ENCODE measurements at regions not wholly inside any gene's neighbourhood (a gene's known extent, or its start where the extent isn't known, plus 50 kb on each side); places are given as distances from the start of the nearest gene placed in this dataset.
"Not testable (repeated sequence)": the region's sequence is repeated elsewhere in the genome, so short reads cannot be mapped to it uniquely, and the experiment has no call there.

DNA sequence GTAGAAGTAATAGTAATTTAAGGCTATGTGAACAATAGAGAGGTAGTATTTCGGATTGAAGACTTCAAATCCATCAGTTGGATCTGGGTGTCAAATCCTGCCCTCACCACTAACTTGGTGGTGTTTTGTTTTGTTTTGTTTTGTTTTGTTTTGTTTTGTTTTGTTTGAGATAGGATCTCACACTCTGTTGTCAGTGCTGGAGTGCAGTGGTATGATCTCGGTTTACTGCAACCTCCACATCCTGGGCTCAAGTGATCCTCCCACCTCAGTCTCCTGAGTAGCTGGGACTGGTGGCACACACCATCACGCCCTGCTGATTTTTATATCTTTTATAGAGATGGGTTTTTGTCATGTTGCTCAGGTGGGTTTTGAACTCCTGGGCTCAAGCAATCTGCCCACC, 129.4 kb upstream of the ZNF217 start:
- no peak for DNase-seq (ENCODE audit: low read depth)
- no peak overlapping the region for H3K4me3 ChIP-seq (ENCODE audit: low read depth, low read length)
- TF ChIP-seq, protein P1, sequence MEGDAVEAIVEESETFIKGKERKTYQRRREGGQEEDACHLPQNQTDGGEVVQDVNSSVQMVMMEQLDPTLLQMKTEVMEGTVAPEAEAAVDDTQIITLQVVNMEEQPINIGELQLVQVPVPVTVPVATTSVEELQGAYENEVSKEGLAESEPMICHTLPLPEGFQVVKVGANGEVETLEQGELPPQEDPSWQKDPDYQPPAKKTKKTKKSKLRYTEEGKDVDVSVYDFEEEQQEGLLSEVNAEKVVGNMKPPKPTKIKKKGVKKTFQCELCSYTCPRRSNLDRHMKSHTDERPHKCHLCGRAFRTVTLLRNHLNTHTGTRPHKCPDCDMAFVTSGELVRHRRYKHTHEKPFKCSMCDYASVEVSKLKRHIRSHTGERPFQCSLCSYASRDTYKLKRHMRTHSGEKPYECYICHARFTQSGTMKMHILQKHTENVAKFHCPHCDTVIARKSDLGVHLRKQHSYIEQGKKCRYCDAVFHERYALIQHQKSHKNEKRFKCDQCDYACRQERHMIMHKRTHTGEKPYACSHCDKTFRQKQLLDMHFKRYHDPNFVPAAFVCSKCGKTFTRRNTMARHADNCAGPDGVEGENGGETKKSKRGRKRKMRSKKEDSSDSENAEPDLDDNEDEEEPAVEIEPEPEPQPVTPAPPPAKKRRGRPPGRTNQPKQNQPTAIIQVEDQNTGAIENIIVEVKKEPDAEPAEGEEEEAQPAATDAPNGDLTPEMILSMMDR (IDR thresholded peaks at IDR 0.05; ENCODE audit: insufficient read depth, low read depth, low read length, missing control alignments): no peak

DNA sequence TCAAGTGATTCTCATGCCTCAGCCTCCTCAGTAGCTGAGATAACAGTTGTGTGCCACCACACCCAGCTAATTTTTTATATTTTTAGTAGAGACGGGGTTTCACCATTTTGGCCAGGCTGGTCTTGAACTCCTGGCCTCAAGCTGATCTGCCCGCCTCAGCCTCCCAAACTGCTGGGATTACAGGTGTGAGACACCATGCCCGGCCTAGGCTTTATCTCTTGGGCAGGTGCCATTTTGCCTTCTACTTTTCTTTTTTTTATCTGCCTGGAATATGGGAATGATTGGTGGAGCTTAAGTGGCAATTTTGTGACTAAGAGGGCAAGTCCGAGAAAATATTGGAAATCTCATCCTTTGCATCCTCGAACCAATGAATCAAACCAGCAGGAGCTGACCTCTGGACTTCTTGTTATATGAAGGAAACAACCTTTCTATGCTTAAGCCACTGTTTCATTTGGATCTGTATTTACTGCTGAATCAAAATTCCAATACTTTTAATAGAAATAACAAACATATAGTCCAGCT, 128.9 kb upstream of the ZNF217 start:
- TF ChIP-seq, protein P1 (IDR thresholded peaks at IDR 0.05; ENCODE audit: insufficient read depth, low read depth, low read length, missing control alignments): no peak
- no peak for DNase-seq (ENCODE audit: low read depth)

DNA sequence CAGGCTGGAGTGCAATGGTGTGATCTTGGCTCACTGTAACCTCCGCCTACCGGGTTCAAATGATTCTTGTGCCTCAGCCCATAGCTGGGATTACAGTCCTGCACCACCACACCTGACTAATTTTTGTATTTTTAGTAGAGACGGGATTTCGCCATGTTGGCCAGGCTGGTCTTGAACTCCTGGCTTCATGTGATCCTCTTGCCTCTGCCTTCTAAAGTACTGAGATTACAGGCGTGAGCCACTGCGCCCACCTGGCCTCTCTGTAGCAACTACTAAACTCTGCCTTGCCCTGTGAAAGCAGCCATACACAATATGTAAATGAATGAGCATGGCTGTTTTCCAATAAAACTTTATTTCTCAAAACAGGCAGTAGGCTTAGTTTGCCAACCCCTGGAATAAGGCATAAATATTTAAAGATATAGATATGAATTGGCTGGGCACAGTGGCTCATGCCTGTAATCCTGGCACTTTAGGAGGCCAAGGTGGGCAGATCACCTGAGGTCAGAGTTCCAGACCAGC, 127.9 kb upstream of the ZNF217 start:
- H3K4me3 ChIP-seq (ENCODE audit: low read depth, low read length): not testable (repeated sequence)

More for the DNA sequence above, 128.9 kb upstream of the ZNF217 start:
- no peak overlapping the region for H3K4me3 ChIP-seq (ENCODE audit: low read depth, low read length)

GRCh38 chr20:53719171-53719803, 125.6 kb upstream of the ZNF217 start:
- DNase-seq (ENCODE audit: low read depth): not testable (repeated sequence)

More for the DNA sequence above, 127.9 kb upstream of the ZNF217 start:
- DNase-seq (ENCODE audit: low read depth): peak; percentile 45

DNA sequence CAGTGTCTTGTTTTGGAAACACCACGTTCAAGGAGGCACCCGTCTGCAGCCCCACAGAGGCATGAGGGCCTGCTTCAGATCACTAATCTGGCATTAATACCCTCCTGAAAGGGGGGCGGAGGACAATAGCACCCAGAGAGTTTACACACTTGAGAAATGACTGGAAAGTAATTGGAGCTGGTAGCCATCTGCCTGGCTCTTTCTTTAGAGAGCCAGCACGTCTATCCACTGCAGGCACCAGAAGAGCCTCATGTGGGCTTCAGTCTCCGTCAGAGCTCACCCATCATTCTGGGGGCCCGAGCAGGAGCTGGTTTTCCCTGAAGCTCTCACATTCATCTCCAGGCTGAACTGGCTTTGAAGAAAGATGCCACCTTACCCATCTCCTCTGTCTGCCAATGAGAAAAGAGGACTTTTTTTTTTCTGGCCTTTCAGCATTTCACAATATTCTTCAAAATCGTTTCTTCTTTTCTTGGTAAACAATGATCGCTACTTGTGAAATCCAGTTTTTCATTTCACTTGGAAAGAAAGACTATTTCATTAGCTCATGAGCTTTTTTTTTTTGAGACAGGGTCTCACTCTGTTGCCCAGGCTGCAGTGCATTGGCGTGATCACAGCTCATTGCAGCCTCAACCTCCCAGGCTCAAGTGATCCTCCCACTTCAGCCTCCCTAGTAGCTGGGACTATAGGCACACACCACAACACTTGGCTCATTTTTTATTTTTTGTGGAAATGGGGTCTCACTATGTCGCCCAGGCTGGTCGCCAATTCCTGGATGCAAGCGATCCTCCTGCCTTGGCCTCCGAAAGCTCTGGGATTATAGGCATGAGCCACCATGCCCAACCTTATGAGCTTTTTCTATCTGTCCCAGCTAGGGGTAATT, 124.7 kb upstream of the ZNF217 start:
- TF ChIP-seq, protein P1 (IDR thresholded peaks at IDR 0.05; ENCODE audit: insufficient read depth, low read depth, low read length, missing control alignments): no peak
- no peak overlapping the region for H3K4me3 ChIP-seq (ENCODE audit: low read depth, low read length)
- DNase-seq (ENCODE audit: low read depth): no peak

More at GRCh38 chr20:53719171-53719803, 125.6 kb upstream of the ZNF217 start:
- H3K4me3 ChIP-seq (ENCODE audit: low read depth, low read length): not testable (repeated sequence)

DNA sequence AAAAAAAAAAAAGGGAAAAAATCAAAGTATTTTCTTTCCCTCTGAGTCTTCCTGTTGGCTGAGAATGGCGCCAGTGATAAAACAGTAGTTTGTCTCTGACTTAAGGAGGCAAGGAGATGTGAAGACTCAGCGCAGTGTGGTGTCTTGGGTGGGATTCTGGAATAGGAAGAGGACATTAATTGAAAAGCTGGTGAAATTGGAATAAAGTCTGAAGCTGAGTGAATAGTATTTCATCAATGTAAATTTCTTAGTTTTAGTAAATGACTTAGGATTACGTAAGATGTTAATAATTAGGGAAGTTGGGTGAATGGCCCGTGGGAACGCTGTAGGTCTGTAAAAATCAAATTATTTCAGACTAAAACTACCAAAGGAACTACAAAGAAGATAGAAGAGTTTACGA, 122.8 kb upstream of the ZNF217 start:
- TF ChIP-seq, protein P1 (IDR thresholded peaks at IDR 0.05; ENCODE audit: insufficient read depth, low read depth, low read length, missing control alignments): no peak
- no peak for DNase-seq (ENCODE audit: low read depth)
- no peak overlapping the region for H3K4me3 ChIP-seq (ENCODE audit: low read depth, low read length)

- no peak overlapping the region for H3K4me3 ChIP-seq (ENCODE audit: low read depth, low read length)
- DNase-seq (ENCODE audit: low read depth): no peak
- TF ChIP-seq, protein P1 (IDR thresholded peaks at IDR 0.05; ENCODE audit: insufficient read depth, low read depth, low read length, missing control alignments): no peak
Observed at GRCh38 chr20:53714524-53714923, 120.9 kb upstream of the ZNF217 start.

Data from GM12865 (cell line).